A673 (cell line): ENCODE measurements at regions not wholly inside any gene's neighbourhood (a gene's known extent, or its start where the extent isn't known, plus 50 kb on each side); places are given as distances from the start of the nearest gene placed in this dataset.

ENCODE experiments used
- BruUV-seq: library from RNA; stranded (reverse); fragments of 400-500 nt; replicated peaks from 2 replicates; lab custom pipeline; 2021; lab: Mats Ljungman, UMichigan
- CTCF ChIA-PET: fragments of 300-600 bp; sonication (Branson Sonifier 250); formaldehyde crosslinking; loops from one replicate; lab custom pipeline; 2022; ENCODE audit warnings: antibody characterized with exemption; lab: Charles Lee
- POLR2A ChIA-PET: fragments of 300-600 bp; sonication (Branson Sonifier 250); formaldehyde crosslinking; loops from one replicate; lab custom pipeline; 2022; ENCODE audit warnings: antibody characterized with exemption; ENCODE audit not compliant: low non-redundant PET; lab: Charles Lee
- DNase-seq: peaks from one replicate; pipeline ENCODE4 v3.0.0-alpha.2; 2015; ENCODE audit warnings: low spot score
- H3K27ac ChIP-seq: fragments of 200-600 bp; sonication (generic); 2 replicates; pipeline ENCODE4 v1.5.1; 2016; ENCODE audit warnings: mixed run types, low read depth, mild to moderate bottlenecking, mixed read lengths, antibody characterized with exemption, low read length; ENCODE audit not compliant: poor library complexity, severe bottlenecking
- H3K27me3 ChIP-seq: fragments of 200-600 bp; sonication (generic); replicated peaks from 2 replicates; pipeline ENCODE4 v1.6.1; 2017; ENCODE audit warnings: mixed run types, low read depth, mild to moderate bottlenecking, mixed read lengths, antibody characterized with exemption, low read length; ENCODE audit not compliant: insufficient read depth, poor library complexity
- H3K36me3 ChIP-seq: fragments of 200-600 bp; sonication (generic); 2 replicates; pipeline ENCODE4 v1.6.1; 2016; ENCODE audit warnings: mixed run types, mild to moderate bottlenecking, mixed read lengths, antibody characterized with exemption, low read length; ENCODE audit not compliant: insufficient read depth, poor library complexity, severe bottlenecking
- H3K4me1 ChIP-seq: fragments of 200-600 bp; sonication (generic); 2 replicates; pipeline ENCODE4 v1.6.1; 2017; ENCODE audit warnings: mixed run types, mild to moderate bottlenecking, mixed read lengths, antibody characterized with exemption, low read length; ENCODE audit not compliant: insufficient read depth, poor library complexity, severe bottlenecking
- H3K4me3 ChIP-seq: fragments of 200-600 bp; sonication (generic); 2 replicates; pipeline ENCODE4 v1.5.1; 2016; ENCODE audit warnings: low read depth, mixed run types, mild to moderate bottlenecking, mixed read lengths, low read length; ENCODE audit not compliant: poor library complexity, severe bottlenecking
- H3K9me3 ChIP-seq: fragments of 200-600 bp; sonication (generic); 2 replicates; pipeline ENCODE4 v1.6.1; 2016; ENCODE audit warnings: mixed run types, low read depth, mild to moderate bottlenecking, mixed read lengths, antibody characterized with exemption, low read length; ENCODE audit not compliant: poor library complexity, severe bottlenecking
- CTCF ChIP-seq: fragments of 300-800, 200-600 bp; sonication (generic); conservative IDR thresholded peaks from 2 replicates; pipeline ENCODE4 v1.5.1; 2017; ENCODE audit warnings: low read depth, mild to moderate bottlenecking, antibody characterized with exemption, low read length, moderate library complexity, mixed read lengths
- EZH2 ChIP-seq: fragments of 200-600 bp; sonication (generic); IDR thresholded peaks from 2 replicates; pipeline ENCODE4 v1.6.1; 2017; ENCODE audit warnings: borderline replicate concordance, low read depth, mild to moderate bottlenecking, mixed read lengths, antibody characterized with exemption, low read length; ENCODE audit not compliant: poor library complexity, severe bottlenecking
- intact Hi-C: fragments of 100-400 bp; cut with micrococcal nuclease; formaldehyde crosslinking; loops from one replicate; pipeline ENCODE4 v1.10.0; 2022; ENCODE audit not compliant: unreplicated experiment

- DNase-seq = no peak
- intact Hi-C loops = no loop called here
- no peaks in the 10 kb centered on the region for H3K4me1 ChIP-seq
- BruUV-seq = no TSS peak
- no peaks in the 10 kb centered on the region for H3K36me3 ChIP-seq
- TF ChIP-seq CTCF (no peak), EZH2 (no peak)
- POLR2A ChIA-PET = no interaction called here
- no peaks in the 10 kb centered on the region for H3K27me3 ChIP-seq
- H3K27ac ChIP-seq = no peak overlapping the region
- CTCF ChIA-PET = no interaction called here
- no peaks in the 10 kb centered on the region for H3K9me3 ChIP-seq
- H3K4me3 ChIP-seq = no peak overlapping the region
These were observed 342.6 kb downstream of the MFSD1 start for GRCh38 chr3:159144472-159144871.

- H3K4me1 ChIP-seq = no peaks in the 10 kb centered on the region
- CTCF ChIA-PET = no interaction called here
These were observed 343.0 kb downstream of the MFSD1 start for GRCh38 chr3:159144891-159145290.

GRCh38 chr3:159146392-159146791, 344.5 kb downstream of the MFSD1 start:
- Histone ChIP-seq H3K27ac (no peak overlapping the region), H3K4me1 (no peaks in the 10 kb centered on the region), H3K27me3 (no peaks in the 10 kb centered on the region), H3K9me3 (no peaks in the 10 kb centered on the region), H3K4me3 (no peak overlapping the region), H3K36me3 (no peaks in the 10 kb centered on the region)
- CTCF ChIA-PET = no interaction called here
- intact Hi-C loops = no loop called here
- no peak for DNase-seq
- no peak for TF ChIP-seq CTCF
- no peak for TF ChIP-seq EZH2
- POLR2A ChIA-PET = no interaction called here
- no TSS peak for BruUV-seq

More at GRCh38 chr3:159144891-159145290, 343.0 kb downstream of the MFSD1 start:
- H3K27ac ChIP-seq = no peak overlapping the region
- H3K4me3 ChIP-seq = no peak overlapping the region
- intact Hi-C loops = no loop called here
- no peak for DNase-seq
- no TSS peak for BruUV-seq
- POLR2A ChIA-PET = no interaction called here
- TF ChIP-seq CTCF = no peak
- H3K36me3 ChIP-seq = no peaks in the 10 kb centered on the region
- H3K27me3 ChIP-seq = no peaks in the 10 kb centered on the region
- no peaks in the 10 kb centered on the region for H3K9me3 ChIP-seq
